ENCODE measurements at regions not wholly inside any gene's neighbourhood (a gene's known extent, or its start where the extent isn't known, plus 50 kb on each side); places are given as distances from the start of the nearest gene placed in this dataset.
A peak's percentile ranks its signal among the peaks of the same experiment; 100 is the strongest.
"Not testable (repeated sequence)": the region's sequence is repeated elsewhere in the genome, so short reads cannot be mapped to it uniquely, and the experiment has no call there.

DNA sequence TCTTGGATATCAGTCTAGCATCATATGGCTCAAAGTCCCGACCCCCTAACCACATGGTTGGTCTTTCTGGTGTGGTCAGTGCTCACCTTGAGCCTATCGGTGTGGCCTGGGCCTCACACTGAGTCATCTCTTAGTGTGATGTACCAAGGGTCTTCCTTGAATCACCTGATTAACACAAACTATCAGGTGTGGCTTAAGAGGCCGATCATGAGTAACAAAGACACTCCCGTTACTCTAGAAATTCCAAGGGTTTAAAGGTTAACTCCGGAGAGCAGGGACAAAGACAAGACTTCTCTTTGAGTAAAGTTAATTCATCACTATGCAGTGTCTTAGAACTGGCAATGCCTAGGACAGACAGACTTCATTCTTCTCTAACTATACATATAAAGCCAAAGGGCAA is 52.3 kb upstream of the ARMC3 start:
- peak; percentile 15 for DNase-seq (ENCODE audit: low read depth, low spot score)

- no peak for DNase-seq (ENCODE audit: low read depth, low spot score)
These were observed 53.5 kb upstream of the ARMC3 start for GRCh38 chr10:22874189-22874854.

GRCh38 chr10:22856444-22857074 is 71.3 kb upstream of the ARMC3 start:
- no peak for DNase-seq (ENCODE audit: low read depth, low spot score)

DNA sequence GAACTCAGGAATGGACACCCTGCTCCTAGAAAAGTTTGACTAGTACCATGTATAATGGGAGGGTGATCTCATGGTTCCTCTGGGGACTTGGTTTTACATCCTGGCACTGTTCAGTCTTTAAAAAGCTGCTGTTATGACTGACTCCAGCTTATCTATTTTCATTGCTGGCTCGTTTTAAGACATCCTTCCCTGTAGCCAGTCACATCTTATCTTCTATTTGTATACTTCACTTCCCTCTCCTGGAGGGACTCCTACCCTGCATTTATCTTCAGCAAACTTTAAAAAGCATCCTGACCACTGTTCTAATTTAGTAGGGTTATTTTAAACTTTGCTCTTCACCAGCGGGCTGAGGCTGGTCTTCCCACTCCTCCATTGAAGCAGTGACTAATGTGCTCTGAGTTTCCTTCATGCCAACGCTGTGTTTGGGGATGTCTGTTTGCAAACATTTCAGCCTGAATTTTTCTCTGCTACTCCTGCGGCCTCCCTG is 72.9 kb upstream of the ARMC3 start:
- no peak for DNase-seq (ENCODE audit: low read depth, low spot score)

DNA sequence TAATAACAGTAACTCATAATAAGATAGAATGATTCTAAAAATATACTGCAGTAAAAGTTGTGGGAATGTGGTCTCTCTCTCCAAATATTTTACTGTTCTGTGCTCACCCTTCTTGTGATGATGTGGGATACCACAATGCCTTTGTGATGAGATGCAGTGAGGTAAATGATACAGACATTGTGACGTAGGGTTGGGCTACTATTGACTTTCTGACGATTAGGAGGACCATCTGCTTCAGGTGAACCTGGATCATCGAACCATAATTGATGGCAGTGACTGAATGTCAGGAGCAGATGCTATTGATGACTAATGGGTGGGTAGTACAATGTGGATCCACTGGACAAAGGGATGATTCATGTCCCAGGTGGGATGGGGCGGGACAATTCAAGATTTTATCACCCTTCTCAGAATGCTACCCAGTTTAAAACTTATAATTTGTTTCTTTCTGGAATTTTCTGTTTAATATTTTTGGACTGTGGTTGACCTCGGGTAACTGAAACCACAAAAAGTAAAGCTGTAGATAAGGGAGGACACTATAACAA is 73.9 kb upstream of the ARMC3 start:
- no peak for DNase-seq (ENCODE audit: low read depth, low spot score)

- no peak for DNase-seq (ENCODE audit: low read depth, low spot score)
These were observed 75.0 kb upstream of the ARMC3 start for GRCh38 chr10:22852712-22853353.

DNA sequence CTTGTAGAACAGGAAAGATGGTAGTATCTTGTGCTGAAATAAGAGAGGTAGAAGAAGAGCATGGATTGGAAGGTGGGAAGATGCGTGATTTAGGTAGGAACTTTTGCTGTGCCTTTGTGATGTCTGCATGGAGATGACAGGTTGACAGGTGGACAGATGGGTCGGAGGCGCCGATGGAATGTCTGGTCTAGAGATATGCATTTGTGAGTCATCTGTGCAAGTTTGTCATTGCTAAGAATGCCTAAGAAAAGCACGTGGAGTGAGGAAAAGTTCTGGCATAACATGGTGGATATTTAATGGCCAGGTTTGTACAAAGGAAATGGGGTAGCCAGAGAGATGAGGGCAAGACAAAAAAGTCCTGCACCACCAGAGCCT is 76.0 kb upstream of the ARMC3 start:
- no peak for DNase-seq (ENCODE audit: low read depth, low spot score)

DNA sequence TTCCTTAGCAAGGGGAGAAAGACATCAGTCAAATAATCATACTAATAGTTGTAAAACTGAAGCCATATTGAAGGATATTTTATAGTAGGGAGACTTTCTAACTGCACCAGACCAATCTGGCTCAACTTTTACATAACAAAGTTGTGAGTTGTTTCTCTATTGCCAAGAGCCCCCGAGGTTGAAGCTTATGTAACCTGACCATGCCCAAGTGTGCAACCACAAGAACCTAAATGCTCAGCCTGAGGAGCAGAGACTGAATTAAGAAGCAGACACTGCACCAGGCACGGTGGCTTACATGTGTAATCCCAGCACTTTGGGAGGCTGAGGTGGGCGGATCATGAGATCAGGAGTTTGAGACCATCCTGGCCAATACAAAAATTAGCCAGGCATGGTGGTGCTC is 77.3 kb upstream of the ARMC3 start:
- DNase-seq (ENCODE audit: low read depth, low spot score), result no peak

DNA sequence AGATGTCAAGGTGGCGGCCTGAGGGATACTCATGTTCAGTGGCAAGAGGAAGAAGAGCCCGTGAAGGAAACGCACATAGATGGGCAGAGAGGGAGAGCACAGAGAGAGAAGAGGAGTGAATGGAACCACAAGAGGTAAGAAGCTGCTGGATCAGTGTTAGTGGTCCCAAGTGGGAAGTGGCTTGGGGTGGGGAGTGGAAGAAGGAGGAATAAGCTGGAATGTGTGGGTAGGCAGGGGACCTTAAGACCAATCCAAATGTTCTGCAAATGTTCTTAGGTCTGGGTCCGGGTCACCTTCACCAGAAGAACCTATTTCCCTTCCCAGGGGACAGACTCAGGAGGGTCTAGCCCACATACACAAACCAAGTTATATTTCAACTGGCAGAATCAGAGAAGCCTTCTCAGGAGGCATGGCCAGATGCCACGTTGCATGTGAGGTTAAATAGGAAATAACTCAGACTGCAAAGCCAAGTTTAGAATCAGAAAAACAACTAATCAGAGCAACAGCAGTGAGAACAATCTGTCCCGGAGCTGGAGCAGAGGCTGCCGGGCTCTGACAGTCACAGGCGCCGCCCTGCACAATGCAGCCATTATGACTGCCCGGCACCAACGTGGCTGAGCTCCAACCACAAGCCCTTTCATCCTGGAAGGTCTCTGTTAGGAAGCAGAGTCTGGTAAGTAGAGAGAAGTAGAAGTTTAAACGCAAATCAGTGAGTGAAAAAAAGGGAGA is 78.6 kb upstream of the ARMC3 start:
- DNase-seq (ENCODE audit: low read depth, low spot score), result no peak

GRCh38 chr10:22848509-22848908 is 79.3 kb upstream of the ARMC3 start:
- no peak for DNase-seq (ENCODE audit: low read depth, low spot score)

GRCh38 chr10:22846294-22846693 is 81.6 kb upstream of the ARMC3 start:
- no peak for DNase-seq (ENCODE audit: low read depth, low spot score)

- DNase-seq (ENCODE audit: low read depth, low spot score), result no peak
These were observed 88.2 kb upstream of the ARMC3 start for GRCh38 chr10:22839639-22840038.

- no peak for DNase-seq (ENCODE audit: low read depth, low spot score)
These were observed 90.1 kb upstream of the ARMC3 start for GRCh38 chr10:22837771-22838170.

DNA sequence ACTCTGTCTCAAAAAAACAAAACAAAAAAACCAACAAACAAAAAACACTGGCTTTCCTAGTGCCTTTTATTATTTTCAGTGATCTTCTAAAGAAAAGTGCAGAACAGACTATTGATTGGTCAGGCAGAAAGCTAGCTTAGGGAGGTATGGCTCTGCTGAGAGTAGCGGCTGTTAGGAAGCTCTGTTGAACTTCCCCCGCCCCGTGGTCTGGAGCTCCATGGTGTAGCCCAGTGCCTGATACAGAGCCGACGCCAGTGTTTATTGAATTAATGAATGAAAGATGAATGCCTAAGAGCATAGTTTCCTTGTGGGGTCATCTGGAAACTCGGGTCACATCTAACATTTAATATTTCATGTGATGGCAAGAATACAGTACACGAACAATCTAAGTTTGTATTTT is 90.5 kb upstream of the ARMC3 start:
- DNase-seq (ENCODE audit: low read depth, low spot score), result no peak

DNA sequence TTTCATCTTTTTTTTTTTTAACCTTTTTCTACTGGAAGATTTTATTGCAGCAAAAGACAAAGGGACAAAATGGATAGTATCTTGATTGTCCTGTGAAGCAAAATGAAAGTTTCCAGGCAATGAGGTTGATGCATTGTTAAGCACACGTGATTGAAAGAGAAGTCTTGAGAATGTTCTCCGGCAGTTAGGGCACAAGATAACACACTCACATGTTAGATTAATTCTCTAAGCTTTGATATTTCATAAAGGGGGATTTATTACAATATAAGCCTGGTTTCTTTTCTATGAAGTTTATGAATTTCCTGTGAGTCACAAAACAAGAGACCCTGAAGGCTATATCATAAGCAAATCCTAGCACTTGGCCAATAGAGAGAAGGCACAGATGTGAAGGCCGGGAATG is 93.4 kb upstream of the ARMC3 start:
- DNase-seq (ENCODE audit: low read depth, low spot score), result no peak

DNA sequence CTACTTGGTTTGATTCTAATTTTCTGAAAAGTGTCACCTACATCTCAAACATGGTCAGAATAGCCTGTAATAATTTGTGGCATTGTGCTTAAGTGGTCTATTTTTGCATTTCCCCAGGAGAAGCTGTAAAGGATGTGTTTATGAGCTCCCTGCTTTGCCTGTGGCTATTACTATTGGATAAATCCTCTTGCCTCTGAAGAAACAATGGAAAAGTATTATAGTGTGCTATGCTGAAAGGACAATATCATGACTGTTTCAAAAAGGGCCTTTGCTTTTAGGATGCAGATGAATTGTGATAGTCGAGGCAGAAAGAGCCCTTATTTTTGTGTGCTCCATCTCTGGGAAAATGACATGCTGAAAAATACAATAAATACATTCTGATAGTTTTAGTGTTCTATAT is 94.1 kb upstream of the ARMC3 start:
- no peak for DNase-seq (ENCODE audit: low read depth, low spot score)

- DNase-seq (ENCODE audit: low read depth, low spot score), result no peak
These were observed 94.5 kb upstream of the ARMC3 start for GRCh38 chr10:22833353-22833752.

DNA sequence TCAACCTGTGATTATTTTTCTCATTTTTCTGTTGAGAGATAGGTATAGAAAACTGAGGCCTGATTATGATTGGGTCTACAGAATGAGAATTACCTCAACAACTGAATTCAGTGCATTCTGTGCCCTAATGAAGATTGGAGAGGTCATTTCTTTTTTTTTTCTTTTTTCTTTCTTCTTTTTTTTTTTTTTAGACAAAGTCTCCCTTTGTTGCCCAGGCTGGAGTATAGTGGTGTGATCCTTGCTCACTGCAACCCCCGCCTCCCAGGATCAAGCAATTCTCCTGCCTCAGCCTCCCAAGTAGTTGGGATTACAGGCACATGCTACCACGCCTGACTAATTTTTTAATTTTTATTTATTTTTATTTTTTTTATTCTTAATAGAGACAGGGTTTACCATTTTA is 95.0 kb upstream of the ARMC3 start:
- DNase-seq (ENCODE audit: low read depth, low spot score), result no peak

DNA sequence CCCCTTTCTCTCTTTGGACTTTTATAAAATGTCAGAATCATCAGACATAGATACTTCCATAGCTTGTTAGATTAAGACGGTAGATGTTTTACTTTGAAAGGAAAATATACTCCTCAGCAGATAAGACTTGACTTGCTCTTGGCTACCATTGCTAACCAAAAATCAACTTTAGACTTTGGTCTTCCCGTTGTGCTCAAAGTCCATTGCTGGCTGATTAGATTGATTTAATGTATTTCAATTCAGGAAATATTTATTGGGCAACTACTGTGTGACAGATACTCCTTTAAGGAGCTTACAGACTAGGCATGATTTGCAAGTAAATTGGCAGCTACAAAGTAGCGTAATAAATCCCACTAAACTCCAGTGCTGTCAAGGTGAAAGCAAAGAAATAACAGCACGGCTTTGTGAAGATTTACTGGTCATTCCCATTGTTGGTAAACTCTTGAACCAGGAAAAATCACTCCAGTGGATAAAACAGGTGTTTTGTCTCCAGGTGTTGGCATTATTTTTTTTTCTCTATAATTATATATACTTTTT is 95.7 kb upstream of the ARMC3 start:
- DNase-seq (ENCODE audit: low read depth, low spot score), result no peak

DNA sequence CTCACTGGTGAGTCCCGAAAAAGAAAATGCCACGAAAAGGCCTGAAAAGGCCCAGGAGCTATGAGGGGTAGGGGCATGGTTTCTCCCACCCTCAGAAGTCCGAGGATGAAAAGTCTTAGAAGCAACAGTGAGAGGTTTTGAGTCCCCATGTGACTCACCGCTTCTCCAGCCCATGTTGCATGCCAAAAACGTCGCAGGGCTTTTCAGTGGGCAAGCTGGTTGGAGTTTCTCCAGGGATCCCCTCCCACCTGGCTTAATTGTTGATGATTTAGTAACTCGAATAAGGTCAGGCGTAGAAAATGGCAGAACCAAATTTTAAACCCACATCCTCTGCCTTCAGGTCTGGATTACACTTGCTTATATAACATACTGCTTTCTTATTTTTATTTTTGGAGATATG is 96.3 kb upstream of the ARMC3 start:
- no peak for DNase-seq (ENCODE audit: low read depth, low spot score)

DNA sequence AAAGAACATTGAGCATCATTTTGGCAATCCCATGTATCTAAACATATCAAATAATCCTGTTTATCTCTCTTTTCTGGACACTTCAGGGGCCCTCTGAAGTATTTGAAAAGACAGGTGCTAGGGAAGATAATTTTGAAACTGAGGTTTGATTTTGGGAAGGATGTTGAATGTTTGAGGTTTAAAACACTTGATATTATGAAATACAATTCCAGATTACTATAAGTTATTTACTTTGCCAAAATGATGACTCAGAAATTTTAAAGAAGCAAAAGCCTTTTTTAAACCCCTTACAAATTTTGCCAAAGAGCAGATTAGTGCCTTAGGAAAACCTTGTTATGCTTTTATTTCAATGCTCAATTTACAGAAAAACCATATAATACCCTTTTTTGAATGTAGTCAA is 99.1 kb upstream of the ARMC3 start:
- not testable (repeated sequence) for DNase-seq (ENCODE audit: low read depth, low spot score)

- no peak for DNase-seq (ENCODE audit: low read depth, low spot score)
These were observed 102.0 kb upstream of the ARMC3 start for GRCh38 chr10:22825841-22826240.

All from iPS DF 19.7 (cell line).